ENCODE measurements at regions not wholly inside any gene's neighbourhood (a gene's known extent, or its start where the extent isn't known, plus 50 kb on each side); places are given as distances from the start of the nearest gene placed in this dataset.

- TF ChIP-seq, protein P1, sequence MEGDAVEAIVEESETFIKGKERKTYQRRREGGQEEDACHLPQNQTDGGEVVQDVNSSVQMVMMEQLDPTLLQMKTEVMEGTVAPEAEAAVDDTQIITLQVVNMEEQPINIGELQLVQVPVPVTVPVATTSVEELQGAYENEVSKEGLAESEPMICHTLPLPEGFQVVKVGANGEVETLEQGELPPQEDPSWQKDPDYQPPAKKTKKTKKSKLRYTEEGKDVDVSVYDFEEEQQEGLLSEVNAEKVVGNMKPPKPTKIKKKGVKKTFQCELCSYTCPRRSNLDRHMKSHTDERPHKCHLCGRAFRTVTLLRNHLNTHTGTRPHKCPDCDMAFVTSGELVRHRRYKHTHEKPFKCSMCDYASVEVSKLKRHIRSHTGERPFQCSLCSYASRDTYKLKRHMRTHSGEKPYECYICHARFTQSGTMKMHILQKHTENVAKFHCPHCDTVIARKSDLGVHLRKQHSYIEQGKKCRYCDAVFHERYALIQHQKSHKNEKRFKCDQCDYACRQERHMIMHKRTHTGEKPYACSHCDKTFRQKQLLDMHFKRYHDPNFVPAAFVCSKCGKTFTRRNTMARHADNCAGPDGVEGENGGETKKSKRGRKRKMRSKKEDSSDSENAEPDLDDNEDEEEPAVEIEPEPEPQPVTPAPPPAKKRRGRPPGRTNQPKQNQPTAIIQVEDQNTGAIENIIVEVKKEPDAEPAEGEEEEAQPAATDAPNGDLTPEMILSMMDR (IDR thresholded peaks at IDR 0.05; ENCODE audit: low read length) = no peak
- no peak for TF ChIP-seq EZH2 (IDR thresholded peaks at IDR 0.05; ENCODE audit: borderline replicate concordance, low read length)
Measured at GRCh38 chr11:101345891-101346290, 216.3 kb upstream of the PGR start.
